ENCODE measurements at regions not wholly inside any gene's neighbourhood (a gene's known extent, or its start where the extent isn't known, plus 50 kb on each side); places are given as distances from the start of the nearest gene placed in this dataset.
A peak's percentile ranks its signal among the peaks of the same experiment; 100 is the strongest.

DNA sequence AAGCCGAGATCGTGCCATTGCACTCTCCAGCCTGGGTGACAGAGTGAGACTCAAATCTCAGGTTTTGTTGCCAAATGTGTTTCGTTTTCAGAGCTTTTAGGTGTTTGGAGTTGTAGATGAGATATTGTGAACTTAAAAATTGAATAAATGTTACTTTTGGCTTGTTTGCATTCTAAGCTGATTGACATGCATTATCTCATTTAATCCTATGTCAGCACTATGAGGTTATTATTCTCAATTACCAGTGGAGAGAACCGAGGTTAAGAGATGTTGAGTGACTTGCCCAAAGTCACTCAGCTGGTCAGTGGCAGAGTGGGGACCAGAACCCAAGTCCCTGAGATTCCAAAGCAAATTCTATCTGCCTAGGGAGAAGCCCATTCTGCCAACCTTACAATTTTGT lies 72.6 kb upstream of the PIM1 start:
- no peak for ATAC-seq (replicated peaks)
- Mint-ChIP-seq H3K9me3 (no peaks in the 10 kb centered on the region), H3K27me3 (no peaks in the 10 kb centered on the region), H3K4me3 (no peak overlapping the region), H3K27ac (peak overlapping the region in 1 of 2 donors; percentile 35), H3K36me3 (ENCODE audit: insufficient read depth) (peaks cover 7% of the 10 kb centered on the region), H3K4me1 (ENCODE audit: low read depth in 2 of 2) (peaks cover 7% of the 10 kb centered on the region in 2 donors)
- DNase-seq = no peak

DNA sequence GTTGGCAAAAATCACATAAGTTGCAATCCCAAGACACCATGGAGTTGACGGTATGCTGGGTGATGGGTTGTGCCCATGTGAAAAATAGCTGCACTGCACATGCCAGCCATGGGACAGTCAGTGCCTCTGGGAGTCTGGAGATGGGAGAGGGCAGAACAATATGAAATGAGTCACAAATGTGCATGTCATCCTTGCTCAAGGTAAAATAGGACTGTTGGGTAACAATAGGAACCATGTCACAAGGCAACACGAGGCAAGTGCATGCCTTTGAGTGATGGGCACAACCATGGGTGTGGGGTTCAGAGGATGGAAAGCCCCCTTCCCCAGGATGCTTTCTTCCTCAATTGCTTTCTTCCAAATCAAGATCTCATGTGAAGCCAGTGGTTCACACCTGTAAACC lies 70.5 kb upstream of the PIM1 start:
- Mint-ChIP-seq H3K36me3 (ENCODE audit: insufficient read depth) (peaks cover 11% of the 10 kb centered on the region), H3K9me3 (no peaks in the 10 kb centered on the region), H3K4me3 (no peak overlapping the region), H3K27ac (peak overlapping the region in 1 of 2 donors; percentile 55), H3K4me1 (ENCODE audit: low read depth in 2 of 2) (peaks cover 13 to 15% of the 10 kb centered on the region in 2 donors), H3K27me3 (no peaks in the 10 kb centered on the region)
- no peak for ATAC-seq (replicated peaks)
- DNase-seq = no peak

DNA sequence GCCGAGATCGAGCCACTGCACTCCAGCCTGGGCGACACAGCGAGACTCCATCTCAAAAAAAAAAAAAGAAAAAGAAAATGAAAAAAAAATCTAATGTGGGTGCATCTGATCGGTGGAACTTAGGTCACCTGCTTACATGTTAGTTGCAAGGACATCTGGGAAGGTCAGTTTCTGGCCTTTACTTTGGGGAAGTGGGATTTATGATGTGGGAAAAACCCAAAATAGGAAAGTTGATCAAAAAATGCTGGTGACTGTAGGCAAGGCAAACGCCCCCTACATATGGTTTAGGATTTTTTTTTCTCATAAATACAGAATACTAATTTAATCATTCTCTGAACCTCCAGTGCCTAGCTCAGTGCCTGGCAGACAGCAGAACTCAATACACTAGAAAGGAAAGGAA lies 69.2 kb upstream of the PIM1 start:
- DNase-seq = no peak
- H3K36me3 Mint-ChIP-seq (ENCODE audit: insufficient read depth) = peaks cover 14% of the 10 kb centered on the region
- H3K9me3 Mint-ChIP-seq = no peaks in the 10 kb centered on the region
- H3K4me3 Mint-ChIP-seq = no peak overlapping the region
- H3K4me1 Mint-ChIP-seq (ENCODE audit: low read depth in 2 of 2) = peaks cover 13 to 18% of the 10 kb centered on the region in 2 donors
- no peaks in the 10 kb centered on the region for H3K27me3 Mint-ChIP-seq
- peak overlapping the region; percentile 97 to 98 for H3K27ac Mint-ChIP-seq
- no peak for ATAC-seq (replicated peaks)

GRCh38 chr6:37101991-37102298 lies 68.0 kb upstream of the PIM1 start:
- Mint-ChIP-seq H3K9me3 (no peaks in the 10 kb centered on the region), H3K4me1 (ENCODE audit: low read depth in 2 of 2) (peaks cover 13 to 18% of the 10 kb centered on the region in 2 donors), H3K36me3 (ENCODE audit: insufficient read depth) (peaks cover 17% of the 10 kb centered on the region), H3K27ac (peak overlapping the region; percentile 97 to 98), H3K4me3 (peak overlapping the region; percentile 73 to 75), H3K27me3 (no peaks in the 10 kb centered on the region)
- no peak for ATAC-seq (replicated peaks)
- DNase-seq = no peak

GRCh38 chr6:37102299-37103168 lies 67.4 kb upstream of the PIM1 start:
- H3K27ac Mint-ChIP-seq = peak overlapping the region; percentile 97 to 98
- H3K9me3 Mint-ChIP-seq = no peaks in the 10 kb centered on the region
- peaks cover 17% of the 10 kb centered on the region for H3K36me3 Mint-ChIP-seq (ENCODE audit: insufficient read depth)
- peaks cover 13 to 18% of the 10 kb centered on the region in 2 donors for H3K4me1 Mint-ChIP-seq (ENCODE audit: low read depth in 2 of 2)
- peak; percentile 70 to 76 (median 73) for DNase-seq
- H3K27me3 Mint-ChIP-seq = no peaks in the 10 kb centered on the region
- ATAC-seq (replicated peaks) = peak; percentile 94
- peak overlapping the region; percentile 73 to 75 for H3K4me3 Mint-ChIP-seq

DNA sequence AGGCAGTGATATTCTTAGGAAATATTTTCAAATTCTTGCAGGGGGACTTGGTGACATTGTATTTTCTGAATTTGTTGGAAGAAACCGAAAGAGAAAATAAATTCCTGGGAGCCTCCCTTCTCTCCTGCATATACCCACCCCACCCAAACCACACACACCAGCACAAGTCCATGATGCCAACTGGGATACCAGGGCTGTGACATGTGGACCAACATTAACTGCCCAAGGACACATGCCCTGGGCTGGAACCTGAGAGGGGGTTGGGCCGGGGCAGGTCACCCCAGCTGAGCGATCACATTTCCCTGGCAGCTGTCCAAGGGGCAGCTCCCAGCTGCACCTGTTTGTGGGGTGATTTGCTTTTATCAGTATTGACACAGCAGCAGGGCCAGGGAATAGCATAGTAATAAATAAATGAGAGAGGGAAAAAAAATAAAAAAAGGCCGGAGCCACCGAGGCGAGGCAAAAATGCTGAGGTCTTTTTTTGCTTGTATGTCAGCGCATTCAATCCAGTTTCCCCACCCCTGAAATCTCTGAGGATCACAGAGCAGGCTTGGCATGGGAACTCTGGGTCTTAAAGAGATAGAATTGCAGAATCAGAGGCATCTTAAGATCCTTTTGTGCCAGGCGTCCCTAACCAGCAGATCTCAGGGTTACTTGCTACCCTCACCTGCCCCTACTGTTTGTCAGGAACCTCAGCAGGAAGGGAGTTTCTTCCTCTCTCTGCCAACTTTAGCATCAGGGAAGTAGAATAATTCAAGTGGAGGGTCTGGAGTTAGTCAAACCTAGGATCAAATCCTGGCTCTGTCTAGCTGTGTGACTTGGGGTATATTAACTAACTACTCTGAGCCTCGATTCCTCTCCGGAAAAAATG lies 66.5 kb upstream of the PIM1 start:
- H3K4me3 Mint-ChIP-seq = peak overlapping the region; percentile 73 to 75
- peaks cover 17% of the 10 kb centered on the region for H3K36me3 Mint-ChIP-seq (ENCODE audit: insufficient read depth)
- no peaks in the 10 kb centered on the region for H3K9me3 Mint-ChIP-seq
- H3K27ac Mint-ChIP-seq = peak overlapping the region; percentile 97 to 98
- DNase-seq (no peak), ATAC-seq (replicated peaks) (no peak)
- peaks cover 13 to 18% of the 10 kb centered on the region in 2 donors for H3K4me1 Mint-ChIP-seq (ENCODE audit: low read depth in 2 of 2)
- no peaks in the 10 kb centered on the region for H3K27me3 Mint-ChIP-seq

- DNase-seq = no peak
- Mint-ChIP-seq H3K27me3 (no peaks in the 10 kb centered on the region), H3K36me3 (ENCODE audit: insufficient read depth) (peaks cover 17% of the 10 kb centered on the region), H3K4me3 (no peak overlapping the region), H3K9me3 (no peaks in the 10 kb centered on the region), H3K4me1 (ENCODE audit: low read depth in 2 of 2) (peaks cover 13 to 16% of the 10 kb centered on the region in 2 donors), H3K27ac (peak overlapping the region; percentile 97 to 98)
- no peak for ATAC-seq (replicated peaks)
Observed at GRCh38 chr6:37104824-37105147, 65.2 kb upstream of the PIM1 start.

DNA sequence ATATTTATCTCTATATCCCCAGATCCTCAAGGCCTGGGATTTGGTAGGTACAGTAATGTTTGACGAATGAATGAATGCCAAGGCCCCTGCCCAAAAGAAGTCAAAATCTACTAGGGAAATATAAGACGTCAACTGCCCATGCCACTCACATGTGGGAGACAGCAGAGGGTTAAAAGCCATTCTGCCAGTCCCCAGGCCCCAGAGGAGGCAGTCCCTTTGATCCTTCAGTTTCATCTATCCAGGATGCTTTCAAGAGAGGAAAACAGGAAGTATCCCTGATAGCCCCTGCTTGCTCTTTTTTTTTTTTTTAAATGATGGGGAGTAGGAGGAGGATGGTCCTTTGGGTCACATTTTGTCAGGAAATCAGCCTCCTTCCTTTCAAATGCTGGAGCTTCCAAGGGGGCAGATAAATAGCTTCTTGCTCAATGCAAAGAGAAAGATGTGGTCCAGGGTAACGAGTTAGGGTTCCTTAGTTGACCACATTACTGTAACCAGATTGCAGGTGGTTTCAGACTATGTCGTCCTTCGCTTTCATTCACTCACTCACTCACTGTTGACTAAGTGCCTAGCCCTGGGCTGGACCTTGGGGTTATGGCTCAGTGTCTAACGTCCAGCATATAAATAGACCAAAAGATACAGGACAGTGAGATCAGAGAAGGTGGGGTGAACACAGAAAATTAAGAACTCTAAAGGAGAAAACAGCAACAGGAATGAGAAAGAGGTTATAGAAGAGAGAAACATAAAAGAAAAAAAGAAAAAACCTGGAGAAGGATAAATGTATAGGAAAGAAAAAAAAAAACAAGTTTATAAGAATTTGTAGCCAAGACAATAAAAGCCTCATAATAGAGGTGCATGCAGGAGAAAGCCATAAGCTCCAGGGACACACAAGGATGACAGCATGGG lies 64.6 kb upstream of the PIM1 start:
- no peak for DNase-seq
- Mint-ChIP-seq H3K4me3 (no peak overlapping the region), H3K9me3 (no peaks in the 10 kb centered on the region), H3K27me3 (no peaks in the 10 kb centered on the region), H3K4me1 (ENCODE audit: low read depth in 2 of 2) (peaks cover 13 to 16% of the 10 kb centered on the region in 2 donors), H3K27ac (peak overlapping the region in 1 of 2 donors; percentile 97), H3K36me3 (ENCODE audit: insufficient read depth) (peaks cover 14% of the 10 kb centered on the region)
- ATAC-seq (replicated peaks) = no peak

GRCh38 chr6:37106051-37106363 lies 63.9 kb upstream of the PIM1 start:
- Mint-ChIP-seq H3K27me3 (no peaks in the 10 kb centered on the region), H3K27ac (no peak overlapping the region), H3K9me3 (no peaks in the 10 kb centered on the region), H3K36me3 (ENCODE audit: insufficient read depth) (peaks cover 14% of the 10 kb centered on the region), H3K4me3 (no peak overlapping the region), H3K4me1 (ENCODE audit: low read depth in 2 of 2) (peaks cover 13 to 16% of the 10 kb centered on the region in 2 donors)
- DNase-seq (no peak), ATAC-seq (replicated peaks) (no peak)

GRCh38 chr6:37106554-37106953 lies 63.4 kb upstream of the PIM1 start:
- DNase-seq (no peak), ATAC-seq (replicated peaks) (no peak)
- Mint-ChIP-seq H3K9me3 (no peaks in the 10 kb centered on the region), H3K36me3 (ENCODE audit: insufficient read depth) (peaks cover 14% of the 10 kb centered on the region), H3K4me3 (no peak overlapping the region), H3K27ac (no peak overlapping the region), H3K27me3 (no peaks in the 10 kb centered on the region), H3K4me1 (ENCODE audit: low read depth in 2 of 2) (peaks cover 13 to 16% of the 10 kb centered on the region in 2 donors)

DNA sequence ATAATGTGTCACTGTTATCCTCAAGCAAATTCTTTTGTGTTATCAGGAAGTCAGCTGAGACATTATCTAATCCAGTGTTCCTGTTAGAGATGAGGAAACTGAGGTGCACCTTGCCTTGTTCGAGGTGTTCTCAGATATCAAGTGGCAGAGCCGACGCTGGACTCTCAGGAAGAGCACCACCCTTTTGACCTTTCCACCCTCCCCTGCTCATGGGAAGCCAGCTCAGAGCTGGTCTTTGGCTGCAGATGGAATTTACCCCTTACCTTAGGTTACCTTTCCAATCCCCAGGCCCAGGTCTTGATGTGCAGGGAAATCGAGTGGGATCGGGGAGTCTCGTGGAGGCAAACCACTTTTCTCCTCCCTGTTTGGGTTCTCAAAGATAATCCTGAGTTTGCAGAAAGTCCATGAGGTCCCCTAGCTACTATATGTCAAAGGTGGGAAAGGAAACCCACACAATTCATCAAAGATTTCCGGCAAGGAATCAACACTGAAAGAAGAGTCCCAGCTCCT lies 62.9 kb upstream of the PIM1 start:
- no peak overlapping the region for H3K4me3 Mint-ChIP-seq
- no peak for DNase-seq
- H3K27ac Mint-ChIP-seq = peak overlapping the region in 1 of 2 donors; percentile 46
- no peaks in the 10 kb centered on the region for H3K9me3 Mint-ChIP-seq
- H3K4me1 Mint-ChIP-seq (ENCODE audit: low read depth in 2 of 2) = peaks cover 10 to 13% of the 10 kb centered on the region in 2 donors
- no peaks in the 10 kb centered on the region for H3K27me3 Mint-ChIP-seq
- no peak for ATAC-seq (replicated peaks)
- H3K36me3 Mint-ChIP-seq (ENCODE audit: insufficient read depth) = peaks cover 10% of the 10 kb centered on the region

GRCh38 chr6:37109714-37110499 lies 60.0 kb upstream of the PIM1 start:
- ATAC-seq (replicated peaks) (no peak), DNase-seq (no peak)
- H3K9me3 Mint-ChIP-seq = no peaks in the 10 kb centered on the region
- no peaks in the 10 kb centered on the region for H3K27me3 Mint-ChIP-seq
- H3K4me1 Mint-ChIP-seq (ENCODE audit: low read depth in 2 of 2) = peaks cover 0 to 2% of the 10 kb centered on the region in 2 donors
- H3K4me3 Mint-ChIP-seq = no peak overlapping the region
- H3K36me3 Mint-ChIP-seq (ENCODE audit: insufficient read depth) = peaks cover 6% of the 10 kb centered on the region
- H3K27ac Mint-ChIP-seq = no peak overlapping the region

Measured in effector memory CD8-positive, alpha-beta T cell (primary cell).